SK-N-SH treated with all-trans-retinoic acid at 6 μM for 48 hours (cell line): ENCODE measurements at regions not wholly inside any gene's neighbourhood (a gene's known extent, or its start where the extent isn't known, plus 50 kb on each side); places are given as distances from the start of the nearest gene placed in this dataset.

Experiments
- ATAC-seq: fragments of 200-7000 bp; cut with Tn5 transposase; 3 replicates; pipeline ENCODE4 v1.9.1; 2020; ENCODE audit warnings: mild to moderate bottlenecking, moderate library complexity
- ARNTL ChIP-seq: fragments of 450-650 bp; formaldehyde crosslinking; IDR thresholded peaks from 2 replicates; pipeline ENCODE4 v1.5.0; 2020; ENCODE audit warnings: low read depth, mild to moderate bottlenecking, moderate library complexity, borderline replicate concordance
- CSDC2 ChIP-seq: fragments of 250-450 bp; sonication (Bioruptor Pico); IDR thresholded peaks from 2 replicates; pipeline ENCODE4 v1.5.0; 2020; ENCODE audit warnings: mild to moderate bottlenecking, moderate library complexity
- CSRNP3 ChIP-seq: fragments of 250-450 bp; sonication (Bioruptor Pico); IDR thresholded peaks from 2 replicates; pipeline ENCODE4 v1.5.1; 2021; ENCODE audit warnings: mild to moderate bottlenecking, moderate library complexity
- ESRRG ChIP-seq: fragments of 250-450 bp; sonication (Bioruptor Pico); IDR thresholded peaks from 2 replicates; pipeline ENCODE4 v1.6.1; 2021; ENCODE audit warnings: mild to moderate bottlenecking
- GLIS3 ChIP-seq: fragments of 250-450 bp; sonication (Bioruptor Pico); IDR thresholded peaks from 2 replicates; pipeline ENCODE4 v1.5.0; 2020; ENCODE audit warnings: mild to moderate bottlenecking, moderate library complexity
- ISL1 ChIP-seq: fragments of 250-450 bp; sonication (Bioruptor Pico); IDR thresholded peaks from 2 replicates; pipeline ENCODE4 v2.1.2; 2022; ENCODE audit warnings: mild to moderate bottlenecking, moderate library complexity
- PATZ1 ChIP-seq: fragments of 250-450 bp; sonication (Bioruptor Pico); IDR thresholded peaks from 2 replicates; pipeline ENCODE4 v1.8.0; 2020; ENCODE audit warnings: mild to moderate bottlenecking, moderate library complexity, borderline replicate concordance
- POU6F1 ChIP-seq: fragments of 250-450 bp; sonication (Bioruptor Pico); IDR thresholded peaks from 2 replicates; pipeline ENCODE4 v1.8.0; 2021; ENCODE audit warnings: low read depth, mild to moderate bottlenecking, moderate library complexity, borderline replicate concordance
- PPARA ChIP-seq: fragments of 250-450 bp; sonication (Bioruptor Pico); IDR thresholded peaks from 2 replicates; pipeline ENCODE4 v1.5.0; 2020; ENCODE audit warnings: mild to moderate bottlenecking, borderline replicate concordance
- RARB ChIP-seq: fragments of 250-450 bp; sonication (Bioruptor Pico); IDR thresholded peaks from 2 replicates; pipeline ENCODE4 v1.8.0; 2021; ENCODE audit warnings: mild to moderate bottlenecking, moderate library complexity
- SNAI2 ChIP-seq: fragments of 250-450 bp; sonication (Bioruptor Pico); IDR thresholded peaks from 2 replicates; pipeline ENCODE4 v1.5.0; 2020; ENCODE audit warnings: mild to moderate bottlenecking, moderate library complexity
- TCF4 ChIP-seq: fragments of 250-450 bp; sonication (Bioruptor Pico); IDR thresholded peaks from 2 replicates; pipeline ENCODE4 v1.8.0; 2021; ENCODE audit warnings: mild to moderate bottlenecking, moderate library complexity, borderline replicate concordance
- TOX ChIP-seq: fragments of 250-450 bp; sonication (Bioruptor Pico); IDR thresholded peaks from 2 replicates; pipeline ENCODE4 v1.8.0; 2021; ENCODE audit warnings: mild to moderate bottlenecking, moderate library complexity, borderline replicate concordance
- TSHZ2 ChIP-seq: fragments of 250-450 bp; sonication (Bioruptor Pico); IDR thresholded peaks from 2 replicates; pipeline ENCODE4 v1.5.0; 2020; ENCODE audit warnings: mild to moderate bottlenecking, moderate library complexity
- ZC3H10 ChIP-seq: fragments of 250-450 bp; sonication (Bioruptor Pico); IDR thresholded peaks from 2 replicates; pipeline ENCODE4 v1.5.1; 2021; ENCODE audit warnings: mild to moderate bottlenecking, moderate library complexity
- ZFP30 ChIP-seq: fragments of 450-650 bp; formaldehyde crosslinking; IDR thresholded peaks from 2 replicates; pipeline ENCODE4 v1.5.0; 2022; ENCODE audit warnings: mild to moderate bottlenecking, moderate library complexity
- ZNF565 ChIP-seq: fragments of 450-650 bp; formaldehyde crosslinking; conservative IDR thresholded peaks from 2 replicates; pipeline ENCODE4 v1.5.0; 2020; ENCODE audit warnings: low read depth, mild to moderate bottlenecking, moderate library complexity
- ZNF70 ChIP-seq: fragments of 450-650 bp; formaldehyde crosslinking; IDR thresholded peaks from 2 replicates; pipeline ENCODE4 v1.5.0; 2020; ENCODE audit warnings: mild to moderate bottlenecking, moderate library complexity
- ZNF8 ChIP-seq: fragments of 450-650 bp; formaldehyde crosslinking; IDR thresholded peaks from 2 replicates; pipeline ENCODE4 v1.5.0; 2020; ENCODE audit warnings: mild to moderate bottlenecking, moderate library complexity

- TF ChIP-seq ZFP30 (CRISPR knock-in tag) (no peak), ZNF565 (no peak), ZNF8 (CRISPR knock-in tag) (no peak), GLIS3 (CRISPR knock-in tag) (no peak), ZNF70 (CRISPR knock-in tag) (no peak), ISL1 (CRISPR knock-in tag) (no peak), SNAI2 (CRISPR knock-in tag) (no peak), CSRNP3 (CRISPR knock-in tag) (no peak), CSDC2 (no peak), ARNTL (CRISPR knock-in tag) (no peak), RARB (CRISPR knock-in tag) (no peak), ESRRG (CRISPR knock-in tag) (no peak), TCF4 (CRISPR knock-in tag) (no peak), POU6F1 (CRISPR knock-in tag) (no peak), TOX (CRISPR knock-in tag) (no peak), ZC3H10 (CRISPR knock-in tag) (no peak)
- ATAC-seq, result no peak
Measured at GRCh38 chr13:106243011-106243565, 292.4 kb downstream of the EFNB2 start.

- TF ChIP-seq CSDC2, result no peak
- TF ChIP-seq PPARA (CRISPR knock-in tag), result no peak
- TF ChIP-seq ZC3H10 (CRISPR knock-in tag), result no peak
- no peak for TF ChIP-seq POU6F1 (CRISPR knock-in tag)
- TF ChIP-seq PATZ1, result no peak
- TF ChIP-seq TSHZ2 (CRISPR knock-in tag), result no peak
- TF ChIP-seq CSRNP3 (CRISPR knock-in tag), result no peak
- no peak for TF ChIP-seq TCF4 (CRISPR knock-in tag)
- TF ChIP-seq ZFP30 (CRISPR knock-in tag), result no peak
- no peak for ATAC-seq
Measured at GRCh38 chr13:106241974-106242953, 293.2 kb downstream of the EFNB2 start.
